ENCODE measurements at regions not wholly inside any gene's neighbourhood (a gene's known extent, or its start where the extent isn't known, plus 50 kb on each side); places are given as distances from the start of the nearest gene placed in this dataset.

GRCh38 chr5:1672396-1672795 is 127.2 kb downstream of the MRPL36 start:
- TF ChIP-seq CTCF (conservative IDR thresholded peaks at IDR 0.05 in 1 of 2, IDR thresholded peaks at IDR 0.05 in 1 of 2; ENCODE audit: low read depth in 1 of 2, low read length in 2 of 2) (no peak), EZH2 (IDR thresholded peaks at IDR 0.05; ENCODE audit: low read length, missing control alignments) (no peak)

Measured in fibroblast of lung (primary cell).